ENCODE measurements at regions not wholly inside any gene's neighbourhood (a gene's known extent, or its start where the extent isn't known, plus 50 kb on each side); places are given as distances from the start of the nearest gene placed in this dataset.

- no peak for TF ChIP-seq ESRRA (CRISPR knock-in tag; IDR thresholded peaks at IDR 0.05; ENCODE audit: low read depth)
- TF ChIP-seq CTCF (CRISPR knock-in tag; IDR thresholded peaks at IDR 0.05) = no peak
- TF ChIP-seq NR2C2 (CRISPR knock-in tag; IDR thresholded peaks at IDR 0.05; ENCODE audit: borderline replicate concordance) = no peak
- TF ChIP-seq MED1 (CRISPR knock-in tag; IDR thresholded peaks at IDR 0.05) = no peak
- no peak for TF ChIP-seq ATF2 (CRISPR knock-in tag; IDR thresholded peaks at IDR 0.05)
- TF ChIP-seq ZNF33A (CRISPR knock-in tag; IDR thresholded peaks at IDR 0.05; ENCODE audit: borderline replicate concordance) = no peak
- no peak for TF ChIP-seq FOXK2 (IDR thresholded peaks at IDR 0.05)
- no peak for TF ChIP-seq ZNF274 (CRISPR knock-in tag; IDR thresholded peaks at IDR 0.05)
- TF ChIP-seq, protein P1, sequence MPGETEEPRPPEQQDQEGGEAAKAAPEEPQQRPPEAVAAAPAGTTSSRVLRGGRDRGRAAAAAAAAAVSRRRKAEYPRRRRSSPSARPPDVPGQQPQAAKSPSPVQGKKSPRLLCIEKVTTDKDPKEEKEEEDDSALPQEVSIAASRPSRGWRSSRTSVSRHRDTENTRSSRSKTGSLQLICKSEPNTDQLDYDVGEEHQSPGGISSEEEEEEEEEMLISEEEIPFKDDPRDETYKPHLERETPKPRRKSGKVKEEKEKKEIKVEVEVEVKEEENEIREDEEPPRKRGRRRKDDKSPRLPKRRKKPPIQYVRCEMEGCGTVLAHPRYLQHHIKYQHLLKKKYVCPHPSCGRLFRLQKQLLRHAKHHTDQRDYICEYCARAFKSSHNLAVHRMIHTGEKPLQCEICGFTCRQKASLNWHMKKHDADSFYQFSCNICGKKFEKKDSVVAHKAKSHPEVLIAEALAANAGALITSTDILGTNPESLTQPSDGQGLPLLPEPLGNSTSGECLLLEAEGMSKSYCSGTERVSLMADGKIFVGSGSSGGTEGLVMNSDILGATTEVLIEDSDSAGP (CRISPR knock-in tag; IDR thresholded peaks at IDR 0.05; ENCODE audit: borderline replicate concordance) = no peak
- TF ChIP-seq SMC3 (IDR thresholded peaks at IDR 0.05; ENCODE audit: low read length) = no peak
- no peak for TF ChIP-seq TCF12 (IDR thresholded peaks at IDR 0.05)
- TF ChIP-seq TCF12 (CRISPR knock-in tag; IDR thresholded peaks at IDR 0.05) = no peak
- TF ChIP-seq SKI (IDR thresholded peaks at IDR 0.05; ENCODE audit: partially characterized antibody) = no peak
- no peak for TF ChIP-seq GABPA (IDR thresholded peaks at IDR 0.05; ENCODE audit: low read depth, low read length)
- no peak for TF ChIP-seq GABPA (CRISPR knock-in tag; IDR thresholded peaks at IDR 0.05; ENCODE audit: low read depth)
- no peak for TF ChIP-seq NFE2L2 (IDR thresholded peaks at IDR 0.05; ENCODE audit: low read length)
These were observed 314.7 kb downstream of the AMY1C start for GRCh38 chr1:104064399-104064798.
